HL-60 (cell line): ENCODE measurements at regions not wholly inside any gene's neighbourhood (a gene's known extent, or its start where the extent isn't known, plus 50 kb on each side); places are given as distances from the start of the nearest gene placed in this dataset.

Experiments
- DNase-seq, 2 experiments: peaks; one replicate each; pipeline ENCODE4 v3.0.0-alpha.2; 2010 to 2020; ENCODE audit warnings: low read depth in 1 of 2, low spot score in 1 of 2
- H3K27ac ChIP-seq: fragments of 250-450 bp; sonication (Bioruptor Pico); replicated peaks from 2 replicates; pipeline ENCODE4 v1.5.1; 2020; ENCODE audit warnings: mild to moderate bottlenecking, moderate library complexity
- H3K27me3 ChIP-seq: fragments of 250-450 bp; sonication (Bioruptor Pico); 2 replicates; pipeline ENCODE4 v1.5.1; 2021; ENCODE audit warnings: mild to moderate bottlenecking, moderate library complexity; ENCODE audit not compliant: insufficient read depth, poor library complexity, severe bottlenecking
- H3K4me3 ChIP-seq: replicated peaks from 2 replicates; pipeline ENCODE4 v1.5.1; 2011; ENCODE audit warnings: mild to moderate bottlenecking, control low read depth, low read length; ENCODE audit not compliant: insufficient read depth
- GABPA ChIP-seq: IDR thresholded peaks from 2 replicates; pipeline ENCODE4 v1.6.1; 2012; ENCODE audit warnings: low read depth
- POLR2AphosphoS5 ChIP-seq: IDR thresholded peaks from 2 replicates; pipeline ENCODE4 v1.6.1; 2012; ENCODE audit warnings: low read depth
- SPI1 ChIP-seq: IDR thresholded peaks from 2 replicates; pipeline ENCODE4 v1.6.1; 2012; ENCODE audit warnings: low read depth, mild to moderate bottlenecking, borderline replicate concordance
- TF ChIP-seq, protein P1 (sequence below): IDR thresholded peaks from 2 replicates; pipeline ENCODE4 v1.6.1; 2012; ENCODE audit warnings: low read depth; ENCODE audit not compliant: insufficient replicate concordance
- TF ChIP-seq, protein P2 (sequence below): IDR thresholded peaks from one replicate; pipeline ENCODE4 v1.5.1; 2011; ENCODE audit warnings: low read length, control low read depth, inconsistent platforms; ENCODE audit not compliant: insufficient read depth

DNA sequence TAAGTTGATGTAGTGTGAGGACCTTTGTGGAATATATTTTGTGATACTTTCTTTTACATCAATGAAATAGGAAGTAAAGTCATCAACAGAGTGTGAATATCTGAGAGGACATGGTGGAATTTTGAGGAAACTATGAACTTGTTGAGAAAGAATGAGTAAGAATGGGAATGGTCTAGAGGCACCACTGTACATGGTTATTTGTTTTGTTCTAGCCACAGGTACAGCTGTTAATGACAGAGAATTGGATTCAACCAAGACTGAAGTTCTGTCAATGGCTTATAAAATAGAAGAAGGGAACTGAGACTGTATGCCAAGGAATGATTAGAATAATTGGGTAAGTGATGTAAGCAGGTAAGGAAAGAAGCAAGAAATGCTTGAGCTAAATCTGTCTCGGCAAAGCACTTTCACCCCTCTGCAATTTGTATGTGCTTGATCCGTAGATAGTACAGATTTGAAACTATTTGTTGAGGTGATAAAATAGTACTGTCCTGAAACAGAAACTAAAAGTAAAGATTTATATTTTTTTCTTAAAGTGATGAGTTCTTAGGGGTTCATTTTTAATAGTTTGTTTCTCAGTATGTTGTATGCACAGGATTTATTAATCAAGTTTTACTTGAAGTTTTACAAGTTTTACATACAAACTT lies 468.8 kb upstream of the SMC2 start:
- no peak for DNase-seq
- Histone ChIP-seq H3K27me3 (no peaks in the 10 kb centered on the region), H3K4me3 (no peak overlapping the region), H3K27ac (no peak overlapping the region)
- TF ChIP-seq GABPA, result no peak
- TF ChIP-seq SPI1, result no peak
- TF ChIP-seq, protein P1, sequence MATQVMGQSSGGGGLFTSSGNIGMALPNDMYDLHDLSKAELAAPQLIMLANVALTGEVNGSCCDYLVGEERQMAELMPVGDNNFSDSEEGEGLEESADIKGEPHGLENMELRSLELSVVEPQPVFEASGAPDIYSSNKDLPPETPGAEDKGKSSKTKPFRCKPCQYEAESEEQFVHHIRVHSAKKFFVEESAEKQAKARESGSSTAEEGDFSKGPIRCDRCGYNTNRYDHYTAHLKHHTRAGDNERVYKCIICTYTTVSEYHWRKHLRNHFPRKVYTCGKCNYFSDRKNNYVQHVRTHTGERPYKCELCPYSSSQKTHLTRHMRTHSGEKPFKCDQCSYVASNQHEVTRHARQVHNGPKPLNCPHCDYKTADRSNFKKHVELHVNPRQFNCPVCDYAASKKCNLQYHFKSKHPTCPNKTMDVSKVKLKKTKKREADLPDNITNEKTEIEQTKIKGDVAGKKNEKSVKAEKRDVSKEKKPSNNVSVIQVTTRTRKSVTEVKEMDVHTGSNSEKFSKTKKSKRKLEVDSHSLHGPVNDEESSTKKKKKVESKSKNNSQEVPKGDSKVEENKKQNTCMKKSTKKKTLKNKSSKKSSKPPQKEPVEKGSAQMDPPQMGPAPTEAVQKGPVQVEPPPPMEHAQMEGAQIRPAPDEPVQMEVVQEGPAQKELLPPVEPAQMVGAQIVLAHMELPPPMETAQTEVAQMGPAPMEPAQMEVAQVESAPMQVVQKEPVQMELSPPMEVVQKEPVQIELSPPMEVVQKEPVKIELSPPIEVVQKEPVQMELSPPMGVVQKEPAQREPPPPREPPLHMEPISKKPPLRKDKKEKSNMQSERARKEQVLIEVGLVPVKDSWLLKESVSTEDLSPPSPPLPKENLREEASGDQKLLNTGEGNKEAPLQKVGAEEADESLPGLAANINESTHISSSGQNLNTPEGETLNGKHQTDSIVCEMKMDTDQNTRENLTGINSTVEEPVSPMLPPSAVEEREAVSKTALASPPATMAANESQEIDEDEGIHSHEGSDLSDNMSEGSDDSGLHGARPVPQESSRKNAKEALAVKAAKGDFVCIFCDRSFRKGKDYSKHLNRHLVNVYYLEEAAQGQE, result no peak
- TF ChIP-seq POLR2AphosphoS5, result no peak
- TF ChIP-seq, protein P2, sequence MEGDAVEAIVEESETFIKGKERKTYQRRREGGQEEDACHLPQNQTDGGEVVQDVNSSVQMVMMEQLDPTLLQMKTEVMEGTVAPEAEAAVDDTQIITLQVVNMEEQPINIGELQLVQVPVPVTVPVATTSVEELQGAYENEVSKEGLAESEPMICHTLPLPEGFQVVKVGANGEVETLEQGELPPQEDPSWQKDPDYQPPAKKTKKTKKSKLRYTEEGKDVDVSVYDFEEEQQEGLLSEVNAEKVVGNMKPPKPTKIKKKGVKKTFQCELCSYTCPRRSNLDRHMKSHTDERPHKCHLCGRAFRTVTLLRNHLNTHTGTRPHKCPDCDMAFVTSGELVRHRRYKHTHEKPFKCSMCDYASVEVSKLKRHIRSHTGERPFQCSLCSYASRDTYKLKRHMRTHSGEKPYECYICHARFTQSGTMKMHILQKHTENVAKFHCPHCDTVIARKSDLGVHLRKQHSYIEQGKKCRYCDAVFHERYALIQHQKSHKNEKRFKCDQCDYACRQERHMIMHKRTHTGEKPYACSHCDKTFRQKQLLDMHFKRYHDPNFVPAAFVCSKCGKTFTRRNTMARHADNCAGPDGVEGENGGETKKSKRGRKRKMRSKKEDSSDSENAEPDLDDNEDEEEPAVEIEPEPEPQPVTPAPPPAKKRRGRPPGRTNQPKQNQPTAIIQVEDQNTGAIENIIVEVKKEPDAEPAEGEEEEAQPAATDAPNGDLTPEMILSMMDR, result no peak

DNA sequence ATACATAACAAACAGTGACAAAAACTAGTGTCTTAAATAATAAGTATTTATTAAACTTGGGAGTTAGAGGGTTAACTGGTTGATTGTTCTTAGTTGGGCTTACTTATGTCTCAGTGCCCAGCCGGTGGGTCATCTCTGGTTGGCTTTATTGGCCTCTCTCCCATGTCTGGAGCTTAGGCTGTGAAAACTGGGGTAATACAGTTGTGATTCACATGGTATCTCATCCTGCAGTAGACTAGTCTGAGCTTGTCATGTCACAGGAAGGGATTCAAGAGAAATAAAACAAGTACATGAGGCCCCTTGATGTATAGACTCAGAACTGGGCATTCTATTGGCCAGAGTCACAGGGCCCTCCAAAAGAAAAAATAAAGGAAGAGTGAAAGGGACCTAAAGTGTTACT lies 466.4 kb upstream of the SMC2 start:
- TF ChIP-seq, protein P2, result no peak
- no peak for TF ChIP-seq POLR2AphosphoS5
- no peak for TF ChIP-seq GABPA
- TF ChIP-seq, protein P1, result no peak
- no peak for TF ChIP-seq SPI1
- no peaks in the 10 kb centered on the region for H3K27me3 ChIP-seq
- no peak overlapping the region for H3K4me3 ChIP-seq
- no peak overlapping the region for H3K27ac ChIP-seq
- DNase-seq, result no peak

DNA sequence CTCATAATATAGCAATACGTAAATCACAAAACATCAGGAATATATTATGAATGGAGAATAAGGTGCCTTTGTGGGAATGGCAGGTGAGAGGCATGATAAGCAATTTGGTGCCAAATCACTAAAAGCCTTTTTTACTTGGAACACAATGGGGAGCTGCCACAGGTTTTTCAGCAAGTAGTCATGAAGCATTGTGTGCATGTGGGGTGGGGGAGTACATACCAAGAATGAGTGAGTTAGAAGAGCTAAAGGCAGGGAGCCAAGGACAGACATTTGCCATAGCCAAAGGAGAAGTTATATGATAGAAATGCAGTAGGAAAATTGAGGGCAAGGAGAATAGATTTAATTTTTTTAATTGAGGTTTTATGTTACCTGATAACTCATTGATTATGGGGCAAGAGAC lies 445.0 kb upstream of the SMC2 start:
- TF ChIP-seq, protein P2, result no peak
- TF ChIP-seq, protein P1, result no peak
- TF ChIP-seq GABPA (no peak), POLR2AphosphoS5 (no peak), SPI1 (no peak)
- no peaks in the 10 kb centered on the region for H3K27me3 ChIP-seq
- no peak for DNase-seq
- H3K27ac ChIP-seq, result no peak overlapping the region
- H3K4me3 ChIP-seq, result no peak overlapping the region
